HG03060 (cell line): ENCODE measurements at regions not wholly inside any gene's neighbourhood (a gene's known extent, or its start where the extent isn't known, plus 50 kb on each side); places are given as distances from the start of the nearest gene placed in this dataset.

ENCODE experiments used
- ATAC-seq: cut with Tn5 transposase; IDR thresholded peaks from one replicate; pipeline ENCODE4 v1.9.1; 2021; ENCODE audit warnings: low read depth, moderate number of reproducible peaks; ENCODE audit not compliant: unreplicated experiment

- no peak for ATAC-seq
These were observed 62.5 kb upstream of the PPARA start for GRCh38 chr22:46087816-46088277.

- ATAC-seq, result no peak
These were observed 61.6 kb upstream of the PPARA start for GRCh38 chr22:46088541-46089311.

GRCh38 chr22:46089426-46090035 is 60.8 kb upstream of the PPARA start:
- no peak for ATAC-seq

GRCh38 chr22:46090036-46090591 is 60.2 kb upstream of the PPARA start:
- no peak for ATAC-seq

DNA sequence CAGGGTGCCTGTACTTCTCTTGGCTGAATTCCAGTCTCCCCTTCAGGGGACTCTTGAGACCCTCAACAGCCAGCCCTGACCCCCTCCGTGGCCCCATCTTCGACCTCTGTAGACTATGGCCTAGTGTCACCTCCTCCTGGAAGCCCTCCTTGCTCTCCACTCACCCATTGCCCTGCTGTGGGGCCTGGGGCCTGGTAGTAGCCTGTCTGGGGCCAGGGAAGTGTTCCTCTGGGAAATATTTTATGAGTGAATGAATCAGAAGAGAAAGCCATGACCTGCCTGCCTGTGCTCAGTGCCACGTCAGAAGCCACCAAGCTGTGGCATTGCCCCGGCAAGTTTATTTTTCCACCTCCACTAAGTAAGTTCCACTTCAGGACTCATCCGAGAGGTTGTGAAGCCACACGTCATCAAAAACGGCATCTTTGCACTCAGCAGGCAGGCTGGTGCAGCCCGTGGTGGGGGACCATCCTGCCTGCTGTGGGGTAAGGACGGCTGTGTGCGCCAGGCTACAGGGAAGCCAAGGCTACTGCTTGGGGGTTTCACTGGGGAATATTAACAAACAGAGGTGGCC is 59.6 kb upstream of the PPARA start:
- ATAC-seq, result no peak

GRCh38 chr22:46091277-46091977 is 58.9 kb upstream of the PPARA start:
- no peak for ATAC-seq

DNA sequence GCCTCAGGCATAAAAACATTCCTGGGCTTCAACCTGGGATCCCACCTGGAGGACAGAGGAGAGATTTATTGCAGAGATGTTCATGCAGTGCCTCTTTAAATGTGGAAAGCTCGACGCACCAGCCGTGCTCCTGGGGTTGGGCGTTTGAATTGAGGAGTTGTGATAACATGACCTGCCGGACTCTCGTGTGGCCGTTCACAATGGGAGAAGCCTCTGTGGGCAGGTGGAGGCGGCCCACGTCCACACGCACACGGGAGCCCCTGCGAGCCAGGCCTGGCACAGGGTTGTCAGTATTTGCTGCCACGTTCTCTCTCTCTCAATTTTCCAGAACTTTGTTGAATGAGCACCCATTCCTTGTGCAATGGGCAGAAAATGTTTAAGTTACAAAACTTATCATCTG is 58.3 kb upstream of the PPARA start:
- ATAC-seq, result no peak

- no peak for ATAC-seq
These were observed 57.5 kb upstream of the PPARA start for GRCh38 chr22:46092670-46093410.

GRCh38 chr22:46093796-46094195 is 56.5 kb upstream of the PPARA start:
- no peak for ATAC-seq

DNA sequence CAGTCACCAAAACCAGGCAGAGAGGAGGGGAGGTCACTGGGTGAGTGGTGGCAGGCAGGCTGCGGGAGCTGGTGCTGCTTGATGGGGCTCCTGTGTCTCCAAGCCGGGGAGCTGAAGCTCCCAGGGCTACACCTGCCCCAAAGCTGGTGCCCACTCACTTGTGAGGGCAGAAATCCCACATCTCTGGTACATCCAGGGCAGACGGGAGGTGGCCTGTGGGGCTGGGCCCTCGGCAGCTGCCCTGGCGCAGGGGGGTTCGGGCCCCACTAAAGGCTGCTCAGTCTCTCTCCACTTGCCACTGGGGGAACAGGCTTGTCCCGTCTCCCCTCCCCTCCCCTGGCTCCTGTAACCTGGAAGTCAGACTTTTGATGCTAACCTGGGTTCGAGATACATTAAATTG is 55.6 kb upstream of the PPARA start:
- ATAC-seq, result no peak

DNA sequence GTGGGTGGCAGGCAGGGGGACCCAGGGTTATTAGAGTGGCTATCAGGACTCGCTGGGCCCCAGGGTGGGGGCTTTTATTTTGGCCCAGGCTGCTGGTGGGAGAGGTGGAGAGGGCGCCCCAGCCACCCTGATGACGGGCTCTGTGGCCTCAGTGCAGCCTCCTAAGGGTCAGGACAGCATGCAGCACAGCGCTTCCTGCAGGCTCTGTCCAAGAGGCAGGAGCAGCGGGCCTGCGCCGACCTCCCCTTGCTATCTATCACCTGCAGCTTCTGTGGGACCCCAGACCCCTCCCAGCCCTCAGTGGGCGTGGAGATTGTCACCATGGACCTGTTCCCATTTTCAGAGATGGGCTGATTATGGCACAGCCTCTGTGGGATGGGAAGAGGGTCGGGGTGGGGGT is 54.3 kb upstream of the PPARA start:
- no peak for ATAC-seq

DNA sequence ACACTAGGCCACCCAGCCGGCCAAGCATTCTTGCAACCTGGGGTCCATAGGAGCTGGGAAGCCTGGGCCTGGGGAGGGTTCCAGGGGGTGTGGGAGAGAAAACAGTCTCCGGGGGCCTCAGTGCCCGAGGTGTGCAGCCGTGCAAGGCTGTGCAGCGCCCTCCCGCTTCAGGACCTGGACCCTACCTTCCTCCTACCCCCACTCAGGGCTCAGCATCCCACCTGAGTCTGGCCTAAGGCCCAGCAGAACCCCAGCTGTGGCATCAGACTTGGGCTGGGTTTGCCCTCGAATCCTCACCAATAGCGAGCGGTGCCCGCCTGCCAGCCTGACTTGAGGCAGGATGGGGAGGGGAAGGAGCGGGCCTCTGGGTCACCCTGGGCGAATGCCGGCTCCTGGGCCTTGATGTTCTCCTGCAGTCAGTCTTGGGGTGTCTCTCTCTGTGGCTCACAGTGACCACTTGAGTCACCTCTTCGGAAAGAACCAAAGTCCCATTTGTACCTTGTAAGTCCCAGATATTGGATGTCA is 53.6 kb upstream of the PPARA start:
- no peak for ATAC-seq

GRCh38 chr22:46097268-46097900 is 52.9 kb upstream of the PPARA start:
- no peak for ATAC-seq

DNA sequence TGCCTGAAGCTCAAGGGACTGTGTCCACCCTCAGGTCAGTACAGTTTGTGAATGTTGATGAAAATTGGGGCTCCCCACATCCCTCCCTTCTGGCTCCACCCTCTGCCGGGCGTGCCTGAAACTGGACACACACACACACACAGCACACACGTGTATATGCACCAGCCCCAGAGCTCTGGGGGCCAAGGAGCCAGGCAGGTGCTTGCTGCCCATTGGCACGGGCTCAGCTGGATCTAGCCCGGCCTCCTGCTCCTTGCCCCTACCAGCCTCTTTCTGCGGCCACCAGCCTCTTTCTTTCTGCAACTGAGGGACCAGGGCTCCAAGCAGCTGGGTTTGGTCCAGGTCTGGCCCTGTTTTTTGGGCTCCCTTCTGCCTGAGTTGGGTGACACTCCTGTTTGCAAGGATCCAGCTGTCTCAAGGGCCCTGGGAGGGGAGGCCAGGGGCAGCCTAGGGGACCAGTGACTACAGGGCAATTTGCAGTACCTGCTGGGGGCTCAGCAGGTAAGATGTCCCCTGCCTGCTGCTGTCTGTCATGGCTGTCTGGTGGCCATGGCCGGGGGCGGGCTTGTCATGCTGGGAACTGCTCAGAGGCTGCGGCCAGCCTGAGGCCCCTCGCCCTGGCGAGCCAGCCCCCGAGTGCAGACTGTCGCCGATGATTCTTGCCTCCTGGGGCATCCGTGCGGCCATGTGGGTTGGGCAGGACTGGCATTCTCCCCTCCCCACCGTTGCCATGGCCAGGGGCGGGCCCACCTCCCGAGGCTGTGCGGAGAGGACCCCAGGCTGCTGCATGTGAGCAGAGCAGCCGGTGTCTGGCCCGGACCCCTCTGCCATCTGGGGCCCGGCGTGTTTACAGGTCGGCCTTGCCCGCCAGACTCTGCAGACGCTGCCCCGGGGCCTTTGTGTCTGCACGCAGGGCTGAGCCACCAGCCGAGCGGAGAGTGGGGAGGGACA is 51.5 kb upstream of the PPARA start:
- no peak for ATAC-seq

GRCh38 chr22:46099740-46100139 is 50.6 kb upstream of the PPARA start:
- no peak for ATAC-seq

DNA sequence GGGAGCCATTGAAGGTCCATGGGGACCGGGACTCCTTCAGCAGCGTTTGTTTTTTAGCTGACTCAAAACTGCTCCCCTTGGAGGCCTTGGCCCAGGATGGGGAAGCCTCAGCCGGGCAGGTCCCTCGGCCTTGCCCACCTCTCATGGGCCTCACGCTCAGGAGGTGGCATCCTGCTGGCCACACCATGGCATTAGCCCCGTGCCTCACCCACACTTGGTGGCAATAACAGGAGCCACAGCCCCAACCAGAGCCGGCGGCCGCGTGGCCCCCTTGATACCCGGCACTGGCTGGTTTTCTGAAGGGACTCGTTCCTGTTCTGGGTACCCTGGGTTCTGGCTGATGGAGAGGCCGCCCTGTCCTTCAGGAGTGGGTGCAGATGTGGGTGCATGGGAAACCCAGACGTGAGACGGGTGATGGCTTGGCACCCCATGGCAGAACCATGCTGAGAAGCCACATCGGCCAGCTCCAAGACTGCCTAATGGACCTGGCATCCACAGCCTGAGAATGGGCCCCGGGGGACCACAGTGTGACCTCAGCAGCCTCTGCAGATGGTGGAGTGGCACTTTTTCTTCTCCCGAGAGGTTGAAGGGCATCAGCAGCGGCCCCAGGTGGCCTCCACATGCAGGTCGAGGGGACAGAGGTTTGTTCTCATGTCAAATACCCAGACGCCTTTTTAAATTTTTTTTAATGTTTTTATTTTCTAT is 49.8 kb upstream of the PPARA start:
- ATAC-seq, result no peak
